H1 (cell line): ENCODE measurements at regions not wholly inside any gene's neighbourhood (a gene's known extent, or its start where the extent isn't known, plus 50 kb on each side); places are given as distances from the start of the nearest gene placed in this dataset.

Experiments used
- CTCF ChIA-PET: fragments of 300-600 bp; sonication (Branson Sonifier 250); formaldehyde crosslinking; loops from one replicate; lab custom pipeline; 2021; ENCODE audit not compliant: partially characterized antibody; lab: Charles Lee
- POLR2A ChIA-PET: fragments of 300-600 bp; sonication (Branson Sonifier 250); formaldehyde crosslinking; loops from one replicate; lab custom pipeline; 2021; ENCODE audit warnings: inconsistent platforms; ENCODE audit not compliant: partially characterized antibody; lab: Charles Lee
- DNase-seq, 2 experiments: peaks; one replicate each; pipeline versions ENCODE4 v3.0.0 to v3.0.0-alpha.2; 2010 to 2022; ENCODE audit warnings: low spot score in 2 of 2, low read depth in 1 of 2, mixed read lengths in 1 of 2
- FAIRE-seq: peaks from 2 replicates; lab custom pipeline; 2011; peaks lifted over from hg19 to GRCh38; lab: Jason Lieb, UNC
- H2AFZ ChIP-seq: 2 replicates; pipeline ENCODE4 v1.8.1; 2012; ENCODE audit warnings: low read length, inconsistent platforms
- H2AK5ac ChIP-seq: 2 replicates; pipeline ENCODE4 v1.6.1; 2013; ENCODE audit warnings: low read depth, low read length
- H2BK120ac ChIP-seq: replicated peaks from 2 replicates; pipeline ENCODE3; 2013; ENCODE audit warnings: low read depth, low read length, inconsistent platforms
- H2BK12ac ChIP-seq: 2 replicates; pipeline ENCODE4 v1.6.1; 2013; ENCODE audit warnings: low read depth, low read length
- H2BK15ac ChIP-seq: 2 replicates; pipeline ENCODE4 v1.6.1; 2013; ENCODE audit warnings: low read length
- H2BK20ac ChIP-seq: 2 replicates; pipeline ENCODE4 v1.6.1; 2013; ENCODE audit warnings: low read length
- H2BK5ac ChIP-seq: 2 replicates; pipeline ENCODE4 v1.6.1; 2013; ENCODE audit warnings: low read depth, low read length
- H3K14ac ChIP-seq: 2 replicates; pipeline ENCODE4 v1.6.1; 2013; ENCODE audit warnings: inconsistent platforms; ENCODE audit not compliant: insufficient read length
- H3K18ac ChIP-seq: 2 replicates; pipeline ENCODE4 v1.6.1; 2013; ENCODE audit warnings: low read length; ENCODE audit errors: extremely low read depth
- H3K23ac ChIP-seq: 2 replicates; pipeline ENCODE4 v1.6.1; 2013; ENCODE audit warnings: inconsistent platforms; ENCODE audit not compliant: insufficient read length
- H3K23me2 ChIP-seq: 2 replicates; pipeline ENCODE4 v1.6.1; 2013; ENCODE audit warnings: low read depth, low read length
- H3K27ac ChIP-seq: 2 replicates; pipeline ENCODE4 v1.6.1; 2011; ENCODE audit warnings: low read depth, low read length, inconsistent platforms
- H3K27me3 ChIP-seq, 4 experiments: replicated peaks in 1 of 4; 1 replicate in 1 of 4; 2 replicates in 3 of 4; pipeline versions ENCODE4 v1.6.1 to v1.8.1; 2011 to 2013; ENCODE audit warnings: low read length in 3 of 4, mild to moderate bottlenecking in 3 of 4, inconsistent platforms in 2 of 4, mixed read lengths in 2 of 4, moderate library complexity in 1 of 4; ENCODE audit not compliant: control insufficient read depth in 3 of 4, insufficient read depth in 3 of 4; ENCODE audit errors: extremely low read depth in 1 of 4
- H3K36me3 ChIP-seq, 4 experiments: 2 replicates each; pipeline versions ENCODE4 v1.6.1 to v1.8.1; 2011 to 2013; ENCODE audit warnings: mild to moderate bottlenecking in 4 of 4, low read length in 3 of 4, moderate library complexity in 2 of 4, control low read depth in 1 of 4, inconsistent platforms in 1 of 4; ENCODE audit not compliant: insufficient read depth in 4 of 4, control insufficient read depth in 2 of 4
- H3K4ac ChIP-seq: replicated peaks from 2 replicates; pipeline ENCODE3; 2013; ENCODE audit warnings: low read length, low read depth, mixed read lengths, inconsistent platforms; ENCODE audit not compliant: insufficient read length
- H3K4me1 ChIP-seq, 4 experiments: replicated peaks in 1 of 4; 1 replicate in 1 of 4; 2 replicates in 3 of 4; pipeline versions ENCODE4 v1.6.1 to v1.8.1; 2011 to 2013; ENCODE audit warnings: low read length in 3 of 4, inconsistent platforms in 2 of 4, mixed read lengths in 1 of 4; ENCODE audit not compliant: insufficient read depth in 4 of 4, control insufficient read depth in 3 of 4
- H3K4me2 ChIP-seq, 2 experiments: 2 replicates each; pipeline versions ENCODE4 v1.6.1 to v1.8.1; 2011 to 2013; ENCODE audit warnings: low read depth in 2 of 2, low read length in 2 of 2, control low read depth in 1 of 2, inconsistent platforms in 1 of 2, mild to moderate bottlenecking in 1 of 2; ENCODE audit not compliant: insufficient read depth in 1 of 2
- H3K4me3 ChIP-seq, 4 experiments: fragments of 200-600, 300-600 bp in 1 of 4; sonication (generic), shearing (Covaris generic), sonication (Bioruptor Twin) in 1 of 4; 2 replicates each; pipeline versions ENCODE4 v1.5.1 to v1.8.1; 2011 to 2016; ENCODE audit warnings: low read length in 4 of 4, low read depth in 3 of 4, control low read depth in 2 of 4, inconsistent platforms in 2 of 4, mild to moderate bottlenecking in 2 of 4, mixed read lengths in 1 of 4, moderate library complexity in 1 of 4; ENCODE audit not compliant: insufficient read depth in 2 of 4; ENCODE audit errors: extremely low read depth in 1 of 4
- H3K56ac ChIP-seq: replicated peaks from 2 replicates; pipeline ENCODE3; 2013; ENCODE audit warnings: low read depth, mild to moderate bottlenecking, mixed read lengths, low read length, inconsistent platforms; ENCODE audit not compliant: insufficient read length
- H3K79me1 ChIP-seq: 2 replicates; pipeline ENCODE4 v1.6.1; 2013; ENCODE audit warnings: low read depth, low read length, control low read depth
- H3K79me2 ChIP-seq, 2 experiments: 2 replicates each; pipeline versions ENCODE4 v1.6.1 to v1.8.1; 2012 to 2013; ENCODE audit warnings: low read length in 2 of 2, mild to moderate bottlenecking in 2 of 2, inconsistent platforms in 1 of 2; ENCODE audit not compliant: insufficient read depth in 2 of 2, control insufficient read depth in 1 of 2
- H3K9ac ChIP-seq, 4 experiments: replicated peaks in 1 of 4; 1 replicate in 1 of 4; 2 replicates in 3 of 4; pipeline versions ENCODE4 v1.6.1 to v1.8.1; 2011 to 2013; ENCODE audit warnings: low read depth in 3 of 4, low read length in 3 of 4, control low read depth in 2 of 4, mild to moderate bottlenecking in 2 of 4, moderate library complexity in 2 of 4, inconsistent platforms in 1 of 4; ENCODE audit errors: extremely low read depth in 1 of 4
- H3K9me3 ChIP-seq, 2 experiments: 2 replicates each; pipeline versions ENCODE4 v1.6.1 to v1.8.1; 2012 to 2013; ENCODE audit warnings: mild to moderate bottlenecking in 2 of 2, moderate library complexity in 2 of 2, control low read depth in 1 of 2, inconsistent platforms in 1 of 2, low read depth in 1 of 2, low read length in 1 of 2, mixed read lengths in 1 of 2; ENCODE audit not compliant: insufficient read depth in 2 of 2
- H4K20me1 ChIP-seq, 2 experiments: replicated peaks in 1 of 2; 2 replicates each; pipeline versions ENCODE3 to v1.8.1; 2011 to 2013; ENCODE audit warnings: inconsistent platforms in 2 of 2, low read length in 2 of 2, mild to moderate bottlenecking in 1 of 2; ENCODE audit not compliant: insufficient read depth in 2 of 2, control insufficient read depth in 1 of 2
- H4K5ac ChIP-seq: 2 replicates; pipeline ENCODE4 v1.6.1; 2013; ENCODE audit warnings: low read length, low read depth, mixed read lengths, inconsistent platforms; ENCODE audit not compliant: insufficient read length
- H4K8ac ChIP-seq: 2 replicates; pipeline ENCODE4 v1.8.0; 2013; ENCODE audit warnings: mild to moderate bottlenecking, moderate library complexity, low read length, inconsistent platforms; ENCODE audit not compliant: insufficient read depth; ENCODE audit errors: extremely low read depth
- H4K91ac ChIP-seq: replicated peaks from 2 replicates; pipeline ENCODE3; 2013; ENCODE audit warnings: low read length, mixed read lengths, inconsistent platforms; ENCODE audit not compliant: insufficient read length
- CBX8 ChIP-seq: fragments of 300-800, 300-1000 bp; sonication (generic); IDR thresholded peaks from 2 replicates; pipeline ENCODE4 v1.7.1; 2016; ENCODE audit warnings: low read depth, low read length, borderline replicate concordance
- CTCF ChIP-seq, 3 experiments: IDR thresholded peaks; 1 replicate in 2 of 3; 2 replicates in 1 of 3; pipeline versions ENCODE4 v1.5.1 to v1.6.1; 2011; ENCODE audit warnings: low read length in 3 of 3, mild to moderate bottlenecking in 3 of 3, inconsistent platforms in 2 of 3, low read depth in 1 of 3, moderate library complexity in 1 of 3; ENCODE audit not compliant: insufficient read depth in 1 of 3; ENCODE audit errors: control extremely low read depth in 1 of 3
- JUN ChIP-seq: IDR thresholded peaks from 2 replicates; pipeline ENCODE4 v1.6.1; 2011; ENCODE audit warnings: low read depth, mild to moderate bottlenecking, improper control_type of control experiment, low read length
- RXRA ChIP-seq: IDR thresholded peaks from 2 replicates; pipeline ENCODE4 v1.6.1; 2011; ENCODE audit warnings: low read depth, mild to moderate bottlenecking, low read length, moderate library complexity; ENCODE audit not compliant: insufficient read depth

GRCh38 chr13:23999424-23999823 is 102.1 kb upstream of the C1QTNF9B start:
- no peak for FAIRE-seq
- no peak overlapping the region for H2AK5ac ChIP-seq
- H4K20me1 ChIP-seq, result no peaks in the 10 kb centered on the region
- H3K79me1 ChIP-seq, result no peaks in the 10 kb centered on the region
- no peak for DNase-seq
- H3K4ac ChIP-seq, result no peak overlapping the region
- H3K23ac ChIP-seq, result no peak overlapping the region
- no peaks in the 10 kb centered on the region for H3K36me3 ChIP-seq
- POLR2A ChIA-PET, result no interaction called here
- no peak overlapping the region for H4K8ac ChIP-seq
- no peak overlapping the region for H3K4me3 ChIP-seq
- H3K4me1 ChIP-seq, result 0 out of 7 replicates have a peak, but pooled peaks cover 0 to 2% (median 0%) of the 10 kb centered on the region in 4 experiments
- no peak overlapping the region for H2BK5ac ChIP-seq
- no peak overlapping the region for H2BK120ac ChIP-seq
- no peak overlapping the region for H4K5ac ChIP-seq
- no peak overlapping the region for H2BK20ac ChIP-seq
- H3K9me3 ChIP-seq, result peaks cover 0 to 9% of the 10 kb centered on the region in 2 experiments; a peak in 2 of 4 replicates
- H2BK15ac ChIP-seq, result no peak overlapping the region
- no peak for TF ChIP-seq RXRA
- TF ChIP-seq JUN, result no peak
- no peak for TF ChIP-seq CTCF (IDR thresholded peaks at IDR 0.05; ENCODE audit: control extremely low read depth in 1 of 3, insufficient read depth in 1 of 3, low read depth in 1 of 3, low read length in 3 of 3)
- no peak for TF ChIP-seq CBX8
- H3K18ac ChIP-seq, result no peak overlapping the region
- H4K91ac ChIP-seq, result no peak overlapping the region
- H3K4me2 ChIP-seq, result no peak overlapping the region
- no peak overlapping the region for H2BK12ac ChIP-seq
- H3K79me2 ChIP-seq, result no peaks in the 10 kb centered on the region
- no peaks in the 10 kb centered on the region for H3K27me3 ChIP-seq
- H3K27ac ChIP-seq, result no peak overlapping the region
- no peak overlapping the region for H3K14ac ChIP-seq
- CTCF ChIA-PET, result no interaction called here
- no peak overlapping the region for H3K9ac ChIP-seq
- H3K56ac ChIP-seq, result no peak overlapping the region
- H3K23me2 ChIP-seq, result no peaks in the 10 kb centered on the region
- no peak overlapping the region for H2AFZ ChIP-seq
